Fibroblast of lung (primary cell): ENCODE measurements at regions not wholly inside any gene's neighbourhood (a gene's known extent, or its start where the extent isn't known, plus 50 kb on each side); places are given as distances from the start of the nearest gene placed in this dataset.

ENCODE experiments used
- DNase-seq, 2 donors: peaks; one replicate each; pipeline versions ENCODE4 v3.0.0 to v3.0.0-alpha.2; 2010; ENCODE audit warnings: low read depth in 2 of 2
- H2AFZ ChIP-seq: 2 replicates; pipeline ENCODE4 v1.5.1; 2012; ENCODE audit warnings: low read length, control low read depth, inconsistent platforms
- H3K27ac ChIP-seq: 2 replicates; pipeline ENCODE4 v1.5.1; 2011; ENCODE audit warnings: low read length, control low read depth; ENCODE audit not compliant: insufficient read depth
- H3K27me3 ChIP-seq: 2 replicates; pipeline ENCODE4 v1.5.1; 2011; ENCODE audit warnings: mild to moderate bottlenecking, low read length; ENCODE audit not compliant: control insufficient read depth, insufficient read depth
- H3K36me3 ChIP-seq: 2 replicates; pipeline ENCODE4 v1.5.1; 2011; ENCODE audit warnings: low read length; ENCODE audit not compliant: control insufficient read depth, insufficient read depth
- H3K4me1 ChIP-seq: 2 replicates; pipeline ENCODE4 v1.5.1; 2011; ENCODE audit warnings: low read length; ENCODE audit not compliant: control insufficient read depth, insufficient read depth; ENCODE audit errors: extremely low read depth
- H3K4me2 ChIP-seq: 2 replicates; pipeline ENCODE4 v1.5.1; 2011; ENCODE audit warnings: low read length, control low read depth; ENCODE audit not compliant: insufficient read depth; ENCODE audit errors: extremely low read depth
- H3K4me3 ChIP-seq, 4 experiments: fragments of 200-600 bp in 1 of 4; sonication (generic) in 1 of 4; replicated peaks in 1 of 4; 2 replicates each; pipeline ENCODE4 v1.5.1; 2011 to 2016; ENCODE audit warnings: low read length in 4 of 4, low read depth in 3 of 4, mild to moderate bottlenecking in 3 of 4, control low read depth in 2 of 4, inconsistent platforms in 1 of 4, mixed read lengths in 1 of 4; ENCODE audit not compliant: insufficient read depth in 1 of 4; ENCODE audit errors: control extremely low read depth in 1 of 4
- H3K79me2 ChIP-seq: 2 replicates; pipeline ENCODE4 v1.5.1; 2012; ENCODE audit warnings: mild to moderate bottlenecking, low read length, inconsistent platforms; ENCODE audit not compliant: control insufficient read depth, insufficient read depth
- H3K9ac ChIP-seq: 2 replicates; pipeline ENCODE4 v1.5.1; 2011; ENCODE audit warnings: mild to moderate bottlenecking, low read length, control low read depth; ENCODE audit not compliant: insufficient read depth
- H3K9me3 ChIP-seq: 2 replicates; pipeline ENCODE4 v1.5.1; 2012; ENCODE audit warnings: low read depth, low read length; ENCODE audit not compliant: control insufficient read depth, insufficient read depth
- H4K20me1 ChIP-seq: 2 replicates; pipeline ENCODE4 v1.5.1; 2011; ENCODE audit warnings: low read length; ENCODE audit not compliant: control insufficient read depth, insufficient read depth; ENCODE audit errors: extremely low read depth
- EZH2 ChIP-seq: IDR thresholded peaks from 2 replicates; pipeline ENCODE4 v1.5.1; 2012; ENCODE audit warnings: low read length, control low read depth, mild to moderate bottlenecking; ENCODE audit errors: missing control alignments
- TF ChIP-seq, protein P1 (sequence below), 2 donors: IDR thresholded peaks in 1 of 2; conservative IDR thresholded peaks in 1 of 2; 1 replicate in 1 of 2; 2 replicates in 1 of 2; pipeline ENCODE4 v1.5.1; 2011 to 2012; ENCODE audit warnings: low read length in 2 of 2, control low read depth in 1 of 2, inconsistent platforms in 1 of 2, low read depth in 1 of 2, mild to moderate bottlenecking in 1 of 2

- Histone ChIP-seq H3K4me1 (no peaks in the 10 kb centered on the region), H2AFZ (no peak overlapping the region), H3K79me2 (no peaks in the 10 kb centered on the region), H4K20me1 (no peaks in the 10 kb centered on the region), H3K4me2 (no peak overlapping the region), H3K9ac (no peak overlapping the region), H3K27me3 (no peaks in the 10 kb centered on the region), H3K36me3 (no peaks in the 10 kb centered on the region), H3K27ac (no peak overlapping the region), H3K9me3 (no peaks in the 10 kb centered on the region), H3K4me3 (no peak overlapping the region)
- DNase-seq: no peak
- TF ChIP-seq, protein P1, sequence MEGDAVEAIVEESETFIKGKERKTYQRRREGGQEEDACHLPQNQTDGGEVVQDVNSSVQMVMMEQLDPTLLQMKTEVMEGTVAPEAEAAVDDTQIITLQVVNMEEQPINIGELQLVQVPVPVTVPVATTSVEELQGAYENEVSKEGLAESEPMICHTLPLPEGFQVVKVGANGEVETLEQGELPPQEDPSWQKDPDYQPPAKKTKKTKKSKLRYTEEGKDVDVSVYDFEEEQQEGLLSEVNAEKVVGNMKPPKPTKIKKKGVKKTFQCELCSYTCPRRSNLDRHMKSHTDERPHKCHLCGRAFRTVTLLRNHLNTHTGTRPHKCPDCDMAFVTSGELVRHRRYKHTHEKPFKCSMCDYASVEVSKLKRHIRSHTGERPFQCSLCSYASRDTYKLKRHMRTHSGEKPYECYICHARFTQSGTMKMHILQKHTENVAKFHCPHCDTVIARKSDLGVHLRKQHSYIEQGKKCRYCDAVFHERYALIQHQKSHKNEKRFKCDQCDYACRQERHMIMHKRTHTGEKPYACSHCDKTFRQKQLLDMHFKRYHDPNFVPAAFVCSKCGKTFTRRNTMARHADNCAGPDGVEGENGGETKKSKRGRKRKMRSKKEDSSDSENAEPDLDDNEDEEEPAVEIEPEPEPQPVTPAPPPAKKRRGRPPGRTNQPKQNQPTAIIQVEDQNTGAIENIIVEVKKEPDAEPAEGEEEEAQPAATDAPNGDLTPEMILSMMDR (conservative IDR thresholded peaks at IDR 0.05 in 1 of 2, IDR thresholded peaks at IDR 0.05 in 1 of 2; ENCODE audit: low read depth in 1 of 2, low read length in 2 of 2): no peak
- no peak for TF ChIP-seq EZH2
Observed at GRCh38 chr22:48740731-48741405, 1086.8 kb downstream of the BRD1 start.

DNA sequence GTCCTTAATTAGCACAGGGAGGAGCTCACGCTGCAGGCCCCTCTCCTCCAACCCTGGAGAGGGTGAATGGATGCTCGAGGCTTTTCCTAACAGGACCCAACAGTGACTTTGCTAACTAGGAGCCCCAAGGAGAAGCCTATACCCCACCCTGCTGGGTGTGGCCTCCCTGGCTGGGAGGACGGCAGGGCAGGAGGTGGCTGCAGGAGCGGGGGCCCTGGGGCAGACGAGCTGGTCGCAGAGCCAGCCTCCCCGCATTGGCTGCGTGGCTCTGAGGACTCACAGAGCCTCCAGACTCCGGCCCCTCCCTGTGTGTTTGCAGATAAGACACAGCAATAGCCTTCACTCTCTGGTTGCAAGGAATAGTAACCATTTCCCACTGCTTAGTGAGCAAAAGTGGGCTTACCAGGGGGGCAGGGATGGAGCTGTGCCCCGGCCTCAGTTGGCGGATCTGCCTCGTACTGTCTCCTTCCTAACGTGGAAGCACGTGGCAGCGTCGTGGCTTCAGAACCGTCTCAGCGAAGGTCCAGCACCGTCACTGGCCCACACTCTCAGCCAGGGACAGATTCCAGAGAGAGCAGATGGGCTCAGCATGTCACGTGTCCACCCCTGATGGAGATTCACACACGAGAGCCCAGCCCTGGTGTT, 1087.5 kb downstream of the BRD1 start:
- Histone ChIP-seq H3K27me3 (no peaks in the 10 kb centered on the region), H3K27ac (no peak overlapping the region), H3K4me3 (no peak overlapping the region), H3K79me2 (no peaks in the 10 kb centered on the region), H3K9me3 (no peaks in the 10 kb centered on the region), H3K4me1 (no peaks in the 10 kb centered on the region), H2AFZ (no peak overlapping the region), H3K9ac (no peak overlapping the region), H3K4me2 (no peak overlapping the region), H3K36me3 (no peaks in the 10 kb centered on the region), H4K20me1 (no peaks in the 10 kb centered on the region)
- TF ChIP-seq EZH2: no peak
- TF ChIP-seq, protein P1 (conservative IDR thresholded peaks at IDR 0.05 in 1 of 2, IDR thresholded peaks at IDR 0.05 in 1 of 2; ENCODE audit: low read depth in 1 of 2, low read length in 2 of 2): no peak
- no peak for DNase-seq

- TF ChIP-seq, protein P1 (conservative IDR thresholded peaks at IDR 0.05 in 1 of 2, IDR thresholded peaks at IDR 0.05 in 1 of 2; ENCODE audit: low read depth in 1 of 2, low read length in 2 of 2): no peak
- no peak for TF ChIP-seq EZH2
- no peaks in the 10 kb centered on the region for H3K4me1 ChIP-seq
- DNase-seq: no peak
- H3K4me2 ChIP-seq: no peak overlapping the region
- H3K79me2 ChIP-seq: no peaks in the 10 kb centered on the region
- H3K27me3 ChIP-seq: no peaks in the 10 kb centered on the region
- no peaks in the 10 kb centered on the region for H4K20me1 ChIP-seq
- H3K9ac ChIP-seq: no peak overlapping the region
- H3K27ac ChIP-seq: no peak overlapping the region
- H3K9me3 ChIP-seq: no peaks in the 10 kb centered on the region
- no peak overlapping the region for H2AFZ ChIP-seq
- H3K4me3 ChIP-seq: no peak overlapping the region
- no peaks in the 10 kb centered on the region for H3K36me3 ChIP-seq
Observed at GRCh38 chr22:48739348-48740085, 1088.2 kb downstream of the BRD1 start.
